Mesodermal cell (in vitro differentiated cells): ENCODE measurements at regions not wholly inside any gene's neighbourhood (a gene's known extent, or its start where the extent isn't known, plus 50 kb on each side); places are given as distances from the start of the nearest gene placed in this dataset.
"Not testable (repeated sequence)": the region's sequence is repeated elsewhere in the genome, so short reads cannot be mapped to it uniquely, and the experiment has no call there.

ENCODE experiments used
- H3K27ac ChIP-seq: 2 replicates; pipeline ENCODE4 v1.7.0; 2013; ENCODE audit warnings: mild to moderate bottlenecking, low read depth, low read length, moderate library complexity; ENCODE audit not compliant: severe bottlenecking
- H3K36me3 ChIP-seq: 2 replicates; pipeline ENCODE4 v1.7.1; 2013; ENCODE audit warnings: mild to moderate bottlenecking, low read length, moderate library complexity; ENCODE audit not compliant: control insufficient read depth, insufficient read depth
- H3K4me1 ChIP-seq: one replicate; pipeline ENCODE4 v1.7.1; 2013; ENCODE audit warnings: mild to moderate bottlenecking, low read length; ENCODE audit not compliant: insufficient read depth, control insufficient read depth, poor library complexity, severe bottlenecking
- H3K4me3 ChIP-seq: 2 replicates; pipeline ENCODE4 v1.7.0; 2013; ENCODE audit warnings: low read length, control low read depth, mild to moderate bottlenecking; ENCODE audit not compliant: insufficient read depth, poor library complexity, severe bottlenecking; ENCODE audit errors: extremely low read depth
- H3K9me3 ChIP-seq: 2 replicates; pipeline ENCODE4 v1.7.1; 2013; ENCODE audit warnings: mild to moderate bottlenecking, low read length, moderate library complexity; ENCODE audit not compliant: control insufficient read depth
- WGBS, 2 experiments: methylation state at CpG; one replicate each; pipeline ENCODE4 v1.1.5; 2013; ENCODE audit warnings: missing lambda C conversion rate in 2 of 2; ENCODE audit not compliant: insufficient coverage in 2 of 2; 5-methylcytosine and 5-hydroxymethylcytosine counted together

GRCh38 chr5:104512063-104512825, 949.7 kb upstream of the NUDT12 start:
- Histone ChIP-seq H3K9me3 (peaks cover 4% of the 10 kb centered on the region), H3K4me1 (peaks cover 17% of the 10 kb centered on the region), H3K36me3 (no peaks in the 10 kb centered on the region), H3K27ac (peak overlapping the region; percentile 63), H3K4me3 (no peak overlapping the region)
- 100% methylated on average over 1 of the region's 4 CpGs; no CpG with 5 or more reads in 1 of the 2 experiments for WGBS, 2 experiments

GRCh38 chr5:104498281-104498680, 935.7 kb upstream of the NUDT12 start:
- peaks cover 5% of the 10 kb centered on the region for H3K4me1 ChIP-seq
- H3K4me3 ChIP-seq: no peak overlapping the region
- H3K27ac ChIP-seq: peak overlapping the region; percentile 62
- no peaks in the 10 kb centered on the region for H3K36me3 ChIP-seq
- no peaks in the 10 kb centered on the region for H3K9me3 ChIP-seq
- WGBS, 2 experiments: 29 to 50% methylated on average over 1 of the region's 1 CpG

- Histone ChIP-seq H3K9me3 (no peaks in the 10 kb centered on the region), H3K27ac (no peak overlapping the region), H3K4me3 (no peak overlapping the region), H3K4me1 (peaks cover 5% of the 10 kb centered on the region), H3K36me3 (no peaks in the 10 kb centered on the region)
- WGBS, 2 experiments: no CpG with 5 or more reads among the region's 2 CpGs
Measured at GRCh38 chr5:104494083-104494482, 931.5 kb upstream of the NUDT12 start.

- Histone ChIP-seq H3K36me3 (no peaks in the 10 kb centered on the region), H3K4me3 (no peak overlapping the region), H3K9me3 (no peaks in the 10 kb centered on the region), H3K27ac (no peak overlapping the region), H3K4me1 (no peaks in the 10 kb centered on the region)
- no CpG with 5 or more reads among the region's 3 CpGs for WGBS, 2 experiments
Measured at GRCh38 chr5:104472811-104473210, 910.2 kb upstream of the NUDT12 start.

GRCh38 chr5:104456122-104456521, 893.5 kb upstream of the NUDT12 start:
- Histone ChIP-seq H3K4me1 (no peaks in the 10 kb centered on the region), H3K9me3 (no peaks in the 10 kb centered on the region), H3K4me3 (no peak overlapping the region), H3K36me3 (no peaks in the 10 kb centered on the region), H3K27ac (no peak overlapping the region)
- WGBS, 2 experiments: no CpG with 5 or more reads among the region's 3 CpGs

GRCh38 chr5:104452550-104452949, 890.0 kb upstream of the NUDT12 start:
- Histone ChIP-seq H3K4me3 (no peak overlapping the region), H3K27ac (no peak overlapping the region), H3K4me1 (no peaks in the 10 kb centered on the region), H3K36me3 (no peaks in the 10 kb centered on the region), H3K9me3 (no peaks in the 10 kb centered on the region)
- WGBS, 2 experiments: 88 to 90% methylated on average over 1 of the region's 1 CpG

GRCh38 chr5:104451911-104452310, 889.3 kb upstream of the NUDT12 start:
- H3K4me1 ChIP-seq, H3K36me3 ChIP-seq, H3K4me3 ChIP-seq, H3K9me3 ChIP-seq, H3K27ac ChIP-seq: not testable (repeated sequence)
- 95% methylated on average over 20 to 21 of the region's 28 CpGs for WGBS, 2 experiments

GRCh38 chr5:104444656-104445055, 882.1 kb upstream of the NUDT12 start:
- Histone ChIP-seq H3K4me1 (no peaks in the 10 kb centered on the region), H3K27ac (no peak overlapping the region), H3K36me3 (no peaks in the 10 kb centered on the region), H3K4me3 (no peak overlapping the region), H3K9me3 (no peaks in the 10 kb centered on the region)
- WGBS, 2 experiments: 86 to 90% methylated on average over 5 of the region's 5 CpGs

- H3K9me3 ChIP-seq: no peaks in the 10 kb centered on the region
- H3K36me3 ChIP-seq: no peaks in the 10 kb centered on the region
- no peak overlapping the region for H3K4me3 ChIP-seq
- WGBS, 2 experiments: 83 to 85% methylated on average over 13 to 14 of the region's 19 CpGs
- H3K4me1 ChIP-seq: no peaks in the 10 kb centered on the region
- H3K27ac ChIP-seq: no peak overlapping the region
Measured at GRCh38 chr5:104443706-104444105, 881.1 kb upstream of the NUDT12 start.

GRCh38 chr5:104431981-104432380, 869.4 kb upstream of the NUDT12 start:
- WGBS, 2 experiments: 93 to 100% methylated on average over 2 to 3 of the region's 4 CpGs
- no peaks in the 10 kb centered on the region for H3K9me3 ChIP-seq
- no peak overlapping the region for H3K4me3 ChIP-seq
- H3K27ac ChIP-seq: no peak overlapping the region
- no peaks in the 10 kb centered on the region for H3K36me3 ChIP-seq
- H3K4me1 ChIP-seq: no peaks in the 10 kb centered on the region

- no peak overlapping the region for H3K4me3 ChIP-seq
- no peak overlapping the region for H3K27ac ChIP-seq
- H3K4me1 ChIP-seq: no peaks in the 10 kb centered on the region
- H3K9me3 ChIP-seq: no peaks in the 10 kb centered on the region
- no CpG with 5 or more reads among the region's 4 CpGs for WGBS, 2 experiments
- no peaks in the 10 kb centered on the region for H3K36me3 ChIP-seq
Measured at GRCh38 chr5:104431002-104431620, 868.5 kb upstream of the NUDT12 start.
